WTC11 (cell line): ENCODE measurements at regions not wholly inside any gene's neighbourhood (a gene's known extent, or its start where the extent isn't known, plus 50 kb on each side); places are given as distances from the start of the nearest gene placed in this dataset.
A peak's percentile ranks its signal among the peaks of the same experiment; 100 is the strongest.

Experiments
- ATAC-seq: fragments of 200-7000 bp; cut with Tn5 transposase; 2 replicates; pipeline ENCODE4 v1.10.0; 2021; ENCODE audit warnings: mild to moderate bottlenecking, moderate library complexity
- CTCF ChIA-PET: fragments of 300-600 bp; sonication (Branson Sonifier 250); formaldehyde crosslinking; loops from one replicate; lab custom pipeline; 2021; ENCODE audit warnings: antibody characterized with exemption; lab: Charles Lee
- POLR2A ChIA-PET: fragments of 350-600 bp; sonication (Branson Sonifier 250); formaldehyde crosslinking; loops from one replicate; lab custom pipeline; 2021; ENCODE audit warnings: antibody characterized with exemption; lab: Charles Lee
- DNase-seq: peaks from one replicate; pipeline ENCODE4 v3.0.0; 2021; ENCODE audit warnings: low spot score
- H3K27ac Mint-ChIP-seq: 2 replicates; pipeline ENCODE4 v1.8.0; 2021; ENCODE audit warnings: mixed read lengths
- H3K27me3 Mint-ChIP-seq: 2 replicates; pipeline ENCODE4 v1.8.0; 2021; ENCODE audit warnings: low read depth, mild to moderate bottlenecking, moderate library complexity, mixed read lengths
- H3K36me3 Mint-ChIP-seq: 2 replicates; pipeline ENCODE4 v1.8.0; 2021; ENCODE audit warnings: mixed read lengths
- H3K4me1 Mint-ChIP-seq: 2 replicates; pipeline ENCODE4 v1.8.0; 2022; ENCODE audit warnings: mixed read lengths
- H3K4me3 Mint-ChIP-seq: 2 replicates; pipeline ENCODE4 v1.8.0; 2021; ENCODE audit warnings: mild to moderate bottlenecking, moderate library complexity, mixed read lengths
- H3K9me3 Mint-ChIP-seq: 2 replicates; pipeline ENCODE4 v1.8.0; 2021; ENCODE audit warnings: mixed read lengths
- ATF1 ChIP-seq: sonication (generic); formaldehyde crosslinking; IDR thresholded peaks from 2 replicates; pipeline ENCODE4 v1.8.1; 2023; ENCODE audit warnings: mild to moderate bottlenecking, moderate library complexity, missing genetic modification reagents
- CBFB ChIP-seq: sonication (generic); formaldehyde crosslinking; IDR thresholded peaks from 2 replicates; pipeline ENCODE4 v1.8.1; 2022; ENCODE audit warnings: mild to moderate bottlenecking, low read depth, missing genetic modification reagents
- CDX4 ChIP-seq: fragments of 250-450 bp; sonication (Bioruptor Pico); IDR thresholded peaks from 2 replicates; pipeline ENCODE4 v1.9.0; 2021; ENCODE audit warnings: moderate library complexity, mild to moderate bottlenecking, inconsistent platforms, borderline replicate concordance
- CREB1 ChIP-seq: sonication (generic); formaldehyde crosslinking; IDR thresholded peaks from 2 replicates; pipeline ENCODE4 v1.8.0; 2023; ENCODE audit warnings: mild to moderate bottlenecking, missing genetic modification reagents
- E2F1 ChIP-seq: sonication (generic); formaldehyde crosslinking; IDR thresholded peaks from 2 replicates; pipeline ENCODE4 v1.8.0; 2022; ENCODE audit warnings: mild to moderate bottlenecking, missing genetic modification reagents
- E2F4 ChIP-seq: sonication (generic); formaldehyde crosslinking; IDR thresholded peaks from 2 replicates; pipeline ENCODE4 v1.8.1; 2022; ENCODE audit warnings: low read depth, mild to moderate bottlenecking, moderate library complexity, missing genetic modification reagents, borderline replicate concordance
- ELF4 ChIP-seq: sonication (generic); formaldehyde crosslinking; IDR thresholded peaks from 2 replicates; pipeline ENCODE4 v1.8.1; 2022; ENCODE audit warnings: low read depth, mild to moderate bottlenecking, moderate library complexity, missing genetic modification reagents
- EMX1 ChIP-seq: fragments of 250-450 bp; sonication (Bioruptor Pico); IDR thresholded peaks from 2 replicates; pipeline ENCODE4 v1.8.0; 2021; ENCODE audit warnings: mild to moderate bottlenecking
- ESRRA ChIP-seq: sonication (generic); formaldehyde crosslinking; IDR thresholded peaks from 2 replicates; pipeline ENCODE4 v1.8.1; 2022; ENCODE audit warnings: mild to moderate bottlenecking, missing genetic modification reagents, borderline replicate concordance
- FOXJ3 ChIP-seq: sonication (generic); formaldehyde crosslinking; IDR thresholded peaks from 2 replicates; pipeline ENCODE4 v1.9.0; 2021; ENCODE audit warnings: missing genetic modification reagents, mild to moderate bottlenecking, borderline replicate concordance
- GABPB1 ChIP-seq: sonication (generic); formaldehyde crosslinking; IDR thresholded peaks from 2 replicates; pipeline ENCODE4 v1.8.1; 2023; ENCODE audit warnings: mild to moderate bottlenecking, missing genetic modification reagents
- JUN ChIP-seq: sonication (generic); formaldehyde crosslinking; IDR thresholded peaks from 2 replicates; pipeline ENCODE4 v1.8.0; 2023; ENCODE audit warnings: mild to moderate bottlenecking, missing genetic modification reagents
- KAT7 ChIP-seq: sonication (generic); formaldehyde crosslinking; IDR thresholded peaks from 2 replicates; pipeline ENCODE4 v1.8.1; 2023; ENCODE audit warnings: missing genetic modification reagents, mild to moderate bottlenecking, borderline replicate concordance
- MLX ChIP-seq: sonication (generic); formaldehyde crosslinking; IDR thresholded peaks from 2 replicates; pipeline ENCODE4 v1.8.1; 2023; ENCODE audit warnings: mild to moderate bottlenecking, missing genetic modification reagents, moderate library complexity
- NFYB ChIP-seq: sonication (generic); formaldehyde crosslinking; conservative IDR thresholded peaks from 2 replicates; pipeline ENCODE4 v1.8.0; 2022; ENCODE audit warnings: low read depth, missing genetic modification reagents
- NR1H2 ChIP-seq: sonication (generic); formaldehyde crosslinking; IDR thresholded peaks from 2 replicates; pipeline ENCODE4 v1.9.0; 2021; ENCODE audit warnings: mild to moderate bottlenecking, moderate library complexity, missing genetic modification reagents
- OVOL2 ChIP-seq: fragments of 250-450 bp; sonication (Bioruptor Pico); IDR thresholded peaks from 2 replicates; pipeline ENCODE4 v1.9.0; 2021; ENCODE audit warnings: mild to moderate bottlenecking, borderline replicate concordance
- SMAD4 ChIP-seq: sonication (generic); formaldehyde crosslinking; IDR thresholded peaks from 2 replicates; pipeline ENCODE4 v1.8.0; 2022; ENCODE audit warnings: mild to moderate bottlenecking, missing genetic modification reagents
- TCF7 ChIP-seq: sonication (generic); formaldehyde crosslinking; IDR thresholded peaks from 2 replicates; pipeline ENCODE4 v1.8.0; 2022; ENCODE audit warnings: mild to moderate bottlenecking, low read depth, missing genetic modification reagents, moderate library complexity
- ZBTB21 ChIP-seq: sonication (generic); formaldehyde crosslinking; IDR thresholded peaks from 2 replicates; pipeline ENCODE4 v1.8.1; 2023; ENCODE audit warnings: mild to moderate bottlenecking, missing genetic modification reagents, borderline replicate concordance
- ZNF121 ChIP-seq: sonication (generic); formaldehyde crosslinking; IDR thresholded peaks from 2 replicates; pipeline ENCODE4 v1.8.0; 2023; ENCODE audit warnings: missing genetic modification reagents
- ZNF138 ChIP-seq: sonication (generic); formaldehyde crosslinking; conservative IDR thresholded peaks from 2 replicates; pipeline ENCODE4 v1.8.1; 2022; ENCODE audit warnings: mild to moderate bottlenecking, moderate library complexity, missing genetic modification reagents
- ZNF232 ChIP-seq: sonication (generic); formaldehyde crosslinking; IDR thresholded peaks from 2 replicates; pipeline ENCODE4 v1.8.0; 2022; ENCODE audit warnings: mild to moderate bottlenecking, missing genetic modification reagents
- ZNF317 ChIP-seq: sonication (generic); formaldehyde crosslinking; IDR thresholded peaks from 2 replicates; pipeline ENCODE4 v1.8.1; 2023; ENCODE audit warnings: low read depth, mild to moderate bottlenecking, moderate library complexity, missing genetic modification reagents, borderline replicate concordance
- ZNF512 ChIP-seq: sonication (generic); formaldehyde crosslinking; IDR thresholded peaks from 2 replicates; pipeline ENCODE4 v1.8.1; 2022; ENCODE audit warnings: missing genetic modification reagents, borderline replicate concordance
- TF ChIP-seq, protein P1 (sequence below): fragments of 200-600 bp; IDR thresholded peaks from 2 replicates; pipeline ENCODE4 v1.8.0; 2022; ENCODE audit warnings: antibody characterized with exemption

- TF ChIP-seq NFYB (CRISPR knock-in tag) (no peak), ESRRA (CRISPR knock-in tag) (no peak), E2F4 (CRISPR knock-in tag) (no peak), TCF7 (no peak), ZNF512 (no peak), JUN (CRISPR knock-in tag) (no peak), KAT7 (CRISPR knock-in tag) (no peak)
- TF ChIP-seq, all 79 proteins: peak for 0
These were observed 157.5 kb downstream of the TINAG start (continued) for GRCh38 chr6:54465649-54466300.

DNA sequence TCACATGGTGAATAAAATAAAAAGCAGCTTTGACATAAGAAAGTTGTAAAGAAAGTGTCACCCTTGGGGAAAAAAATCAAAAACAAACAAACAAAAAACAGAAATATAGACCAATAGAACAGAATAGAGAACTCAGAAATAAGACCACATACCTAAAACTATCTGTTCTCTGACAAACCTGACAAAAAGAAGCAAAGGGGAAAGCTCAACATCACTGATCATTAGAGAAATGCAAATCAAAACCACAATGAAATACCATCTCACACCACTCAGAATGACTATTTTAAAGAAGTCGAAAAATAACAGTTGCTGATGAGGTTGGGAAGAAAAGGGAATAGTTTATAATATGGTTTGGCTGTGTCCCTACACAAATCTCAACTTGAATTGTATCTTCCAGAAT is 159.1 kb downstream of the TINAG start:
- ATAC-seq: no peak
- H3K27me3 Mint-ChIP-seq: no peaks in the 10 kb centered on the region
- ChIA-PET CTCF (no interaction called here), POLR2A (no interaction called here)
- peaks cover 19% of the 10 kb centered on the region for H3K9me3 Mint-ChIP-seq
- TF ChIP-seq SMAD4 (no peak), CDX4 (CRISPR knock-in tag) (no peak), MLX (CRISPR knock-in tag) (no peak), ZNF317 (no peak), ATF1 (CRISPR knock-in tag) (no peak), ZNF232 (CRISPR knock-in tag) (no peak), OVOL2 (CRISPR knock-in tag) (no peak), E2F1 (no peak)
- no peak for DNase-seq
- H3K36me3 Mint-ChIP-seq: no peaks in the 10 kb centered on the region
- H3K27ac Mint-ChIP-seq: peak overlapping the region; percentile 21; the same call in 1 of the 2 replicates
- H3K4me3 Mint-ChIP-seq: no peak overlapping the region
- peaks cover 30% of the 10 kb centered on the region for H3K4me1 Mint-ChIP-seq

- Mint-ChIP-seq H3K36me3 (no peaks in the 10 kb centered on the region), H3K4me3 (no peak overlapping the region; the same call in 1 of the 2 replicates)
- peak; percentile 44 for ATAC-seq
- TF ChIP-seq ZNF121 (CRISPR knock-in tag) (no peak), CREB1 (CRISPR knock-in tag) (no peak), FOXJ3 (CRISPR knock-in tag) (no peak), EMX1 (no peak), ELF4 (no peak), NFYB (CRISPR knock-in tag) (no peak), ZNF232 (CRISPR knock-in tag) (no peak), GABPB1 (CRISPR knock-in tag) (no peak), CBFB (CRISPR knock-in tag) (no peak), ZNF138 (CRISPR knock-in tag) (no peak), ZBTB21 (CRISPR knock-in tag) (no peak), NR1H2 (CRISPR knock-in tag) (no peak)
- TF ChIP-seq, protein P1, sequence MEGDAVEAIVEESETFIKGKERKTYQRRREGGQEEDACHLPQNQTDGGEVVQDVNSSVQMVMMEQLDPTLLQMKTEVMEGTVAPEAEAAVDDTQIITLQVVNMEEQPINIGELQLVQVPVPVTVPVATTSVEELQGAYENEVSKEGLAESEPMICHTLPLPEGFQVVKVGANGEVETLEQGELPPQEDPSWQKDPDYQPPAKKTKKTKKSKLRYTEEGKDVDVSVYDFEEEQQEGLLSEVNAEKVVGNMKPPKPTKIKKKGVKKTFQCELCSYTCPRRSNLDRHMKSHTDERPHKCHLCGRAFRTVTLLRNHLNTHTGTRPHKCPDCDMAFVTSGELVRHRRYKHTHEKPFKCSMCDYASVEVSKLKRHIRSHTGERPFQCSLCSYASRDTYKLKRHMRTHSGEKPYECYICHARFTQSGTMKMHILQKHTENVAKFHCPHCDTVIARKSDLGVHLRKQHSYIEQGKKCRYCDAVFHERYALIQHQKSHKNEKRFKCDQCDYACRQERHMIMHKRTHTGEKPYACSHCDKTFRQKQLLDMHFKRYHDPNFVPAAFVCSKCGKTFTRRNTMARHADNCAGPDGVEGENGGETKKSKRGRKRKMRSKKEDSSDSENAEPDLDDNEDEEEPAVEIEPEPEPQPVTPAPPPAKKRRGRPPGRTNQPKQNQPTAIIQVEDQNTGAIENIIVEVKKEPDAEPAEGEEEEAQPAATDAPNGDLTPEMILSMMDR: no peak
These were observed 165.1 kb downstream of the TINAG start for GRCh38 chr6:54473328-54473727.

More at GRCh38 chr6:54473328-54473727, 165.1 kb downstream of the TINAG start:
- Mint-ChIP-seq H3K27me3 (no peaks in the 10 kb centered on the region), H3K27ac (peak overlapping the region; percentile 29), H3K4me1 (peaks cover 32% of the 10 kb centered on the region), H3K9me3 (peaks cover under 1% of the 10 kb centered on the region)
- ChIA-PET POLR2A (no interaction called here), CTCF (interaction anchor here (1.2 to 1.5 kb wide), 2 partner anchors 147 to 487 kb away, joined by 3 read pairs; no protein-coding TSS in a partner anchor)
- no peak for DNase-seq
